GM10266 (cell line): ENCODE measurements at regions not wholly inside any gene's neighbourhood (a gene's known extent, or its start where the extent isn't known, plus 50 kb on each side); places are given as distances from the start of the nearest gene placed in this dataset.

ENCODE experiments used
- DNase-seq: peaks from one replicate; pipeline ENCODE4 v3.0.0; 2012; ENCODE audit errors: extremely low spot score
- CTCF ChIP-seq: IDR thresholded peaks from 2 replicates; pipeline ENCODE4 v1.5.1; 2012; ENCODE audit warnings: mild to moderate bottlenecking, low read depth; ENCODE audit not compliant: control insufficient read depth, insufficient read depth; ENCODE audit errors: missing control alignments

DNA sequence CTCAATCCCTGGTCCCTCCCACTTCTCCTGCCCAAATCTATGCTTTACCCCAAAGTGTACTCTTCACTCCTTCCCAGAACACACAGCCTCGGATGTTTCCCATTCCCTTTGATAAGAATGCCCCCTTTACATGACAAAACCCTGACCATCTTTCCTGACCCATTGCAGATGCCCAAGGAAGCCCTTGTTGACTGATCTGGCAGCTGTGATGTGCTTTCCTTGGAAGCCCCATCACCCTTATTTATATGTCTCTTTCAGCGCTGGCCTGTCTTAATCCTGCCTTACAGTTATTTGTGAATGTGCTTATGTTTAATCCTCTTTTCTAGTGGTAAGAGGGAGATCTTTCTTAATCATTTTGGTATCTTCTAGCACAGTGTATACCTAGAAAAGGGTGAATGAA is 523.1 kb downstream of the CD83 start:
- no peak for TF ChIP-seq CTCF
- DNase-seq = no peak

- TF ChIP-seq CTCF = no peak
- DNase-seq = no peak
Observed at GRCh38 chr6:14641423-14642135, 524.0 kb downstream of the CD83 start.

DNA sequence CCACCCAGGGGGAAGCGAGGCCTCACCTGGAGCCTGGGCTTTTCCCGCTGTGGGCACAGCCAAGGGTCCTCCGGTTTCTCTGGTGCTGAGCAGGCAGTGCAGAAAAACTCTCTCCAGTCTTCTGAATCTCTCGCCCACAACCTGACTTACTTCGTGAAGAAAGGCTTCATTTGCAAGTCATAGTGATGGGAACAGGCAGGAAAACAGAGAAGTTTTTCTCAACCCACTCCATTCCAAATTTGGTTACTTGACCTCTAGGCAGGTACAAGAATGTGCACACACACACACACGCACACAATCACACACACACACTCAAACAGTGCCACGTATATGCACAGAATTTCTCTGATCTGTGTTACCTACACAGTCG is 524.5 kb downstream of the CD83 start:
- TF ChIP-seq CTCF = no peak
- DNase-seq = no peak

DNA sequence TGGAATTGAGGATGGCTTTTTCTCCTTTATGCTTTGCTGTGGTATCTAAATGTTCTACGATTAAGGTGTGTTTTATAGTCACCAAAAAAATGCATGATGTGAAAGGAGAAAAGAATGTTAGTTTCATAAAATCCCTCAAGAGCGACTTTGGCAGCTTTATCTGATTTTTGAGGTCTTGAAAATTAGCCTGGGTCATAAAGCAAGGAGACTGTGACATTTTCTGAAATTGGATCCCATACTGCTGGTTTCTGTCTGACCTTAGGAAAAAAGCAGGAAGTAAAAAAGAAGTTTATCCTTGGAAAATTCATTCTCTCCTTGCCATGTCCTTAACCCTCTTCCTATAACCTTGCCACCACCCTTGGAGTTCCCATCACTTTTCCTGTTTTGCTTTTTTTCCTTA is 525.3 kb downstream of the CD83 start:
- DNase-seq = no peak
- TF ChIP-seq CTCF = no peak

- no peak for TF ChIP-seq CTCF
Observed at GRCh38 chr6:14644381-14644780, 526.8 kb downstream of the CD83 start.

DNA sequence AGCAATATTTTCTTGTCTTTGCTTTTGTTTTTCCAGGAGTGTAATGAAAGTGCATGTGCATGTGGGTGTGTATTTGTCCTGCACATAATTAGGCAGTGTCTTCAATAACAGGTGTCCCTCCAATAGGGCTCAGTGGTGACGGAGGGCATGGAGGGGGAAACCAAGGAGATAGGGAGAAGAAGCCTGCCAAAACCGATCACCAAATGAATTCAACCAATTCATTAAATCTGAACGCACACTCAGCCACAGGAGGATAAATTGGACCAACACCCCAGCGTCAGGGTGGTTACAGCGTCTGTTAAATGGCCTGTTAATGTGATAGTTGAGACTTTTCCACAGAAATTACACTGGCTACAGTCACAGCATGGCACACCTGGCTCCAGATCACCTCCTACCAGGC is 527.6 kb downstream of the CD83 start:
- TF ChIP-seq CTCF = no peak
- DNase-seq = no peak

More at GRCh38 chr6:14644381-14644780, 526.8 kb downstream of the CD83 start:
- no peak for DNase-seq

DNA sequence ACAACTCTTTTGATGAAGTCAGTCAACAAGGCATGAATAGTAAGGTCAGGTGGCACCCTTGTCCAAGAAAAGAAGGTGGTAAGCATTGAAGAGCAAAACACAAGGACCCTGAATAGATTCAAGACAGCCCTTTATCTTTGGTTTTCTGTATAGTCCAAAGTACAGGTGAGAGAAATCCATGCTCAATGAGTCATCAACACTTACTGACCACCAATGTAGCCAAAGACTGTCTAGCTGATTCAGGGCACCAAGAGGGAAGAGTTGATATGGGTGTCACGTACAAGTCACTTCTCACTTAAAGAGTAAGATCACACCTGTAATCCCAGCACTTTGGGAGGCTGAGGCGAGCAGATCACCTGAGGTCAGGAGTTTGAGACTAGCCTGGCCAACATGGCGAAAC is 528.3 kb downstream of the CD83 start:
- no peak for DNase-seq
- no peak for TF ChIP-seq CTCF
